OCI-LY3 (cell line): ENCODE measurements at regions not wholly inside any gene's neighbourhood (a gene's known extent, or its start where the extent isn't known, plus 50 kb on each side); places are given as distances from the start of the nearest gene placed in this dataset.

Source experiments
- EZH2phosphoT487 ChIP-seq: fragments of 200-600 bp; shearing (Covaris generic); IDR thresholded peaks from 2 replicates; pipeline ENCODE4 v1.6.1; 2018; ENCODE audit warnings: antibody characterized with exemption, mixed run types, low read depth
- TF ChIP-seq, protein P1 (sequence below): fragments of 200-600, 300-600 bp; sonication (generic); IDR thresholded peaks from 2 replicates; pipeline ENCODE4 v1.5.1; 2014; ENCODE audit warnings: antibody characterized with exemption, low read length, low read depth

DNA sequence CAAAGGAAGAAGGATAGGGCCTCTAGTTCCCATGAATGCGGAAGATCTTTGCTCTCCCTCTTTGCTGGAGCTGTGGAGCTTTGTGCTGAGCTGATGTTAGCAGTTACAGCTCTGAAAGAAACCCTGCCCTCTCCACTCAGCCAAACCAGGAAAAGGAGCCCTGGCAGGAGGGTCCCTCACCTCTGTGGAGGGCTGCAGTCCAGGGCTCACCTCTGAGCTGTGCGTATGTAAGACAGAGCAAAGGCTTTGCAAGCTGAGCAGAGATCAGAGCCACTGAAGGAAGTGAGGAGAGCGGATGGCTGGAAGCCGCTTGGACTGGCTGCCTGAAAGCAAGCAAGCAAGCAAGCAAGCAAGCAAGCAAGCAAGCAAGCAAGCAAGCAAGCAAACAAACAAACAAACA is 84.7 kb downstream of the RAMP3 start:
- TF ChIP-seq, protein P1, sequence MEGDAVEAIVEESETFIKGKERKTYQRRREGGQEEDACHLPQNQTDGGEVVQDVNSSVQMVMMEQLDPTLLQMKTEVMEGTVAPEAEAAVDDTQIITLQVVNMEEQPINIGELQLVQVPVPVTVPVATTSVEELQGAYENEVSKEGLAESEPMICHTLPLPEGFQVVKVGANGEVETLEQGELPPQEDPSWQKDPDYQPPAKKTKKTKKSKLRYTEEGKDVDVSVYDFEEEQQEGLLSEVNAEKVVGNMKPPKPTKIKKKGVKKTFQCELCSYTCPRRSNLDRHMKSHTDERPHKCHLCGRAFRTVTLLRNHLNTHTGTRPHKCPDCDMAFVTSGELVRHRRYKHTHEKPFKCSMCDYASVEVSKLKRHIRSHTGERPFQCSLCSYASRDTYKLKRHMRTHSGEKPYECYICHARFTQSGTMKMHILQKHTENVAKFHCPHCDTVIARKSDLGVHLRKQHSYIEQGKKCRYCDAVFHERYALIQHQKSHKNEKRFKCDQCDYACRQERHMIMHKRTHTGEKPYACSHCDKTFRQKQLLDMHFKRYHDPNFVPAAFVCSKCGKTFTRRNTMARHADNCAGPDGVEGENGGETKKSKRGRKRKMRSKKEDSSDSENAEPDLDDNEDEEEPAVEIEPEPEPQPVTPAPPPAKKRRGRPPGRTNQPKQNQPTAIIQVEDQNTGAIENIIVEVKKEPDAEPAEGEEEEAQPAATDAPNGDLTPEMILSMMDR: no peak
- TF ChIP-seq EZH2phosphoT487: no peak
